Stomach (tissue), 8 donors: ENCODE measurements at regions not wholly inside any gene's neighbourhood (a gene's known extent, or its start where the extent isn't known, plus 50 kb on each side); places are given as distances from the start of the nearest gene placed in this dataset.

Source experiments
- DNase-seq, 2 donors: peaks; one replicate each; pipeline versions ENCODE4 v3.0.0 to v3.0.0-alpha.2; 2013 to 2019
- H3K27ac ChIP-seq, 5 donors: fragments of 200-600 bp in 4 of 5; sonication (generic) in 4 of 5; one replicate each; pipeline ENCODE4 v1.5.1; 2013 to 2019; ENCODE audit warnings: mild to moderate bottlenecking in 1 of 5, moderate library complexity in 1 of 5
- H3K27me3 ChIP-seq, 3 donors: fragments of 200-600 bp; sonication (generic); one replicate each; pipeline ENCODE4 v1.5.1; 2017 to 2019; ENCODE audit warnings: mixed run types in 1 of 3
- H3K36me3 ChIP-seq, 4 donors: fragments of 200-600 bp; sonication (generic); 1 replicate in 3 of 4; 2 replicates in 1 of 4; pipeline ENCODE4 v1.5.1; 2016 to 2019
- H3K4me1 ChIP-seq, 4 donors: fragments of 200-600 bp; sonication (generic); one replicate each; pipeline ENCODE4 v1.5.1; 2016 to 2019
- H3K4me3 ChIP-seq, 4 donors: fragments of 200-600 bp; sonication (generic) in 3 of 4; one replicate each; pipeline ENCODE4 v1.5.1; 2016 to 2019; ENCODE audit warnings: mild to moderate bottlenecking in 1 of 4
- H3K9me3 ChIP-seq, 4 donors: fragments of 200-600 bp; sonication (generic); one replicate each; pipeline ENCODE4 v1.5.1; 2016 to 2019
- EP300 ChIP-seq: sonication (generic); formaldehyde crosslinking; IDR thresholded peaks from one replicate; pipeline ENCODE4 v1.6.1; 2017; ENCODE audit warnings: antibody characterized with exemption
- POLR2A ChIP-seq, 4 donors: fragments of 450-650 bp; IDR thresholded peaks; one replicate each; pipeline ENCODE4 v1.6.1; 2016; ENCODE audit warnings: antibody characterized with exemption in 4 of 4, control low read depth in 2 of 4, mild to moderate bottlenecking in 1 of 4, moderate library complexity in 1 of 4
- POLR2AphosphoS5 ChIP-seq, 3 donors: sonication (generic); formaldehyde crosslinking; IDR thresholded peaks; one replicate each; pipeline ENCODE4 v1.6.1; 2016; ENCODE audit warnings: antibody characterized with exemption in 3 of 3
- WGBS, 5 donors: extraction: QIAGEN DNeasy Blood & Tissue Kit in 3 of 5; methylation state at CpG; one replicate each; pipeline versions ENCODE4 v1.1.5 to v1.1.7; 2013 to 2018; 5-methylcytosine and 5-hydroxymethylcytosine counted together
- intact Hi-C: fragments of 100-400 bp; cut with DNase I; formaldehyde crosslinking; loops from one replicate; pipeline ENCODE4 v1.15.1; 2023; ENCODE audit warnings: low total_unique reads
- TF ChIP-seq, protein P1 (sequence below), 7 experiments: fragments of 450-650 bp in 4 of 7; fragments of 200-600 bp in 3 of 7; sonication (generic) in 3 of 7; IDR thresholded peaks; one replicate each; pipeline ENCODE4 v1.5.1; 2016 to 2019; ENCODE audit warnings: antibody characterized with exemption in 7 of 7, control low read depth in 2 of 7, mild to moderate bottlenecking in 1 of 7
- donor health status: healthy with polysubstance abuse.
- donor health status: Bipolar disorder and iron deficiency.
- donor health status: healthy.

DNA sequence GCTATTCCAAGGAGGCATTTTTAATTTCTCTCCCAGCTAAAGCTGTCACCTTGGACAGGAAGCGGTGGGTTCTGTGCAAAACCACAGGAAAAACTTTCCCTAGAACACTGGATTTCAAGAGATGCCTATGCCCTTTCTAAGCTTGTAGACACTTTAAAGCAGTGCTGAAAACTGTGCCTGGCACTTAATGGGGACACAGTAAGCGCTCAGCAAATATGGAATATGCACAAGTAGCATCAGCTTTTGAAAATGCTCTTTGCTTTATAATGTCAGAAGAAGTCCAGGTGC lies 50.9 kb upstream of the TARBP1 start:
- peak overlapping the region in 3 of 5 donors; percentile 95 to 97 (median 96) for H3K27ac ChIP-seq
- intact Hi-C loops = no loop called here
- H3K36me3 ChIP-seq = no peaks in the 10 kb centered on the region
- no peak overlapping the region for H3K4me3 ChIP-seq
- DNase-seq = no peak
- peaks cover 41 to 80% (median 53%) of the 10 kb centered on the region in 4 donors for H3K4me1 ChIP-seq
- WGBS, 5 donors = 74 to 96% (median 92%) methylated on average over 2 of the region's 2 CpGs
- no peaks in the 10 kb centered on the region for H3K27me3 ChIP-seq
- no peak for TF ChIP-seq EP300
- TF ChIP-seq POLR2A (IDR thresholded peaks at IDR 0.05) = no peak
- TF ChIP-seq, protein P1, sequence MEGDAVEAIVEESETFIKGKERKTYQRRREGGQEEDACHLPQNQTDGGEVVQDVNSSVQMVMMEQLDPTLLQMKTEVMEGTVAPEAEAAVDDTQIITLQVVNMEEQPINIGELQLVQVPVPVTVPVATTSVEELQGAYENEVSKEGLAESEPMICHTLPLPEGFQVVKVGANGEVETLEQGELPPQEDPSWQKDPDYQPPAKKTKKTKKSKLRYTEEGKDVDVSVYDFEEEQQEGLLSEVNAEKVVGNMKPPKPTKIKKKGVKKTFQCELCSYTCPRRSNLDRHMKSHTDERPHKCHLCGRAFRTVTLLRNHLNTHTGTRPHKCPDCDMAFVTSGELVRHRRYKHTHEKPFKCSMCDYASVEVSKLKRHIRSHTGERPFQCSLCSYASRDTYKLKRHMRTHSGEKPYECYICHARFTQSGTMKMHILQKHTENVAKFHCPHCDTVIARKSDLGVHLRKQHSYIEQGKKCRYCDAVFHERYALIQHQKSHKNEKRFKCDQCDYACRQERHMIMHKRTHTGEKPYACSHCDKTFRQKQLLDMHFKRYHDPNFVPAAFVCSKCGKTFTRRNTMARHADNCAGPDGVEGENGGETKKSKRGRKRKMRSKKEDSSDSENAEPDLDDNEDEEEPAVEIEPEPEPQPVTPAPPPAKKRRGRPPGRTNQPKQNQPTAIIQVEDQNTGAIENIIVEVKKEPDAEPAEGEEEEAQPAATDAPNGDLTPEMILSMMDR (IDR thresholded peaks at IDR 0.05) = no peak
- no peak for TF ChIP-seq POLR2AphosphoS5 (IDR thresholded peaks at IDR 0.05)
- no peaks in the 10 kb centered on the region for H3K9me3 ChIP-seq

DNA sequence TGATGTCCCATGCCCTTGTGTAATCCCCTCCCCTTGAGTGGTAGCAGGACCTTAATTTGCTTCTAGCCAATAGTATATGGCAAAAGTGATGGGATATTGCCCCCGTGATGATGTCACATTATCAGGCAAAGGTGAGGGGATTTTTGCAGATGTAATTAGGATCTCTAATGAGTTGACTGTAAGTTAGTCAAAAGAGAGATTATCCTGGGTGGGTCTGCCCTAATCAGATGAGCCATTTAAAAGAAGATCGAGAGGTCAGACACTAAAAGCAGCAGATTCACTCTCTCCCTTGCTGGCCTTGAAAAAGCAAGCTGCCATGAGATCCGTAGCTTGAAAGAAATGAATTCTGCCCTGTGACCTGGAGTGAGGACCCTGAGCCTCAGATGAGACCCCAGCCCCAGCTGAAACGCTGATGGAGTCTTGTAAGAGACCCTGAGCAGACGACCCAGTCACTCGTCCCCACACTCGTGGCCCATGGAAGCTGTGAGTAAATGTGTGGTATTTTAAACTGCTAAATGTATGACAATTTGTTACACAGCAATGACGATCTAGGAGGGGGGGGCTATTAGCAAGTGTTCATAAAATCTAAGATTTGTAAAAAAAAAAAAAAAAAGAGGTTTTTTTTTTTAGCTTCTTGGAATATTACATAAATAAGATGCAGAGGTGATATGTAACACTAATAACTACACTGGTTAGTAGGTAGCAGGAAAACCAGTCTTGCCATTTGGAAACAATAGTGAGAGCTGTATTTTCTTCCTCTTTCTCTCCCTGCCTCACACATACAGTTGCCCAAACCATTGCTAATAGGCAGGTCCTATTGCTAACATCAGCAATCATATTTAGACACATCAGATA lies 50.3 kb upstream of the TARBP1 start:
- peaks cover 35 to 78% (median 48%) of the 10 kb centered on the region in 4 donors for H3K4me1 ChIP-seq
- H3K27me3 ChIP-seq = no peaks in the 10 kb centered on the region
- no peak for DNase-seq
- H3K27ac ChIP-seq = peak overlapping the region in 3 of 5 donors; percentile 95 to 97 (median 96)
- H3K4me3 ChIP-seq = no peak overlapping the region
- TF ChIP-seq EP300 = no peak
- TF ChIP-seq POLR2AphosphoS5 (IDR thresholded peaks at IDR 0.05) = no peak
- TF ChIP-seq POLR2A (IDR thresholded peaks at IDR 0.05) = no peak
- TF ChIP-seq, protein P1 (IDR thresholded peaks at IDR 0.05) = no peak
- no peaks in the 10 kb centered on the region for H3K36me3 ChIP-seq
- H3K9me3 ChIP-seq = no peaks in the 10 kb centered on the region
- intact Hi-C loops = no loop called here
- WGBS, 5 donors = 76 to 90% (median 85%) methylated on average over 8 of the region's 8 CpGs
